Fibroblast of the conjunctiva (primary cell): ENCODE measurements at regions not wholly inside any gene's neighbourhood (a gene's known extent, or its start where the extent isn't known, plus 50 kb on each side); places are given as distances from the start of the nearest gene placed in this dataset.
"Not testable (repeated sequence)": the region's sequence is repeated elsewhere in the genome, so short reads cannot be mapped to it uniquely, and the experiment has no call there.

Experiments used
- DNase-seq: peaks from one replicate; pipeline ENCODE4 v3.0.0-alpha.2; 2010; ENCODE audit warnings: low read depth

- DNase-seq, result no peak
Measured at GRCh38 chr4:100340512-100341485, 150.5 kb upstream of the DDIT4L start.

GRCh38 chr4:100339870-100340269, 149.6 kb upstream of the DDIT4L start:
- DNase-seq, result no peak

GRCh38 chr4:100333491-100333890, 143.2 kb upstream of the DDIT4L start:
- not testable (repeated sequence) for DNase-seq

- DNase-seq, result no peak
Measured at GRCh38 chr4:100317032-100317864, 127.0 kb upstream of the DDIT4L start.

- DNase-seq, result no peak
Measured at GRCh38 chr4:100314057-100314456, 123.8 kb upstream of the DDIT4L start.

- DNase-seq, result no peak
Measured at GRCh38 chr4:100312615-100313350, 122.5 kb upstream of the DDIT4L start.

GRCh38 chr4:100311181-100311580, 120.9 kb upstream of the DDIT4L start:
- DNase-seq, result no peak

- no peak for DNase-seq
Measured at GRCh38 chr4:100306018-100306417, 115.8 kb upstream of the DDIT4L start.

- DNase-seq, result no peak
Measured at GRCh38 chr4:100302061-100303026, 112.1 kb upstream of the DDIT4L start.

GRCh38 chr4:100299046-100299840, 109.0 kb upstream of the DDIT4L start:
- DNase-seq, result peak; percentile 93

- no peak for DNase-seq
Measured at GRCh38 chr4:100295792-100296191, 105.5 kb upstream of the DDIT4L start.

GRCh38 chr4:100294356-100294755, 104.1 kb upstream of the DDIT4L start:
- DNase-seq, result no peak

- no peak for DNase-seq
Measured at GRCh38 chr4:100290585-100290984, 100.3 kb upstream of the DDIT4L start.

- no peak for DNase-seq
Measured at GRCh38 chr4:100289946-100290345, 99.7 kb upstream of the DDIT4L start.

- DNase-seq, result no peak
Measured at GRCh38 chr4:100289530-100289888, 99.2 kb upstream of the DDIT4L start.

GRCh38 chr4:100288811-100289529, 98.7 kb upstream of the DDIT4L start:
- no peak for DNase-seq

GRCh38 chr4:100288161-100288560, 97.9 kb upstream of the DDIT4L start:
- no peak for DNase-seq

GRCh38 chr4:100287534-100287933, 97.3 kb upstream of the DDIT4L start:
- DNase-seq, result no peak

GRCh38 chr4:100286636-100287035, 96.4 kb upstream of the DDIT4L start:
- no peak for DNase-seq

GRCh38 chr4:100285121-100285520, 94.9 kb upstream of the DDIT4L start:
- DNase-seq, result no peak
